Peyer's patch (tissue), 4 donors: ENCODE measurements at regions not wholly inside any gene's neighbourhood (a gene's known extent, or its start where the extent isn't known, plus 50 kb on each side); places are given as distances from the start of the nearest gene placed in this dataset.

Source experiments
- DNase-seq, 3 donors: peaks; one replicate each; pipeline ENCODE4 v3.0.0-alpha.2; 2017 to 2019
- H3K27ac ChIP-seq, 4 donors: fragments of 200-600 bp; sonication (generic); one replicate each; pipeline ENCODE4 v1.5.1; 2016 to 2019
- H3K27me3 ChIP-seq, 2 donors: fragments of 200-600 bp; sonication (generic); one replicate each; pipeline ENCODE4 v1.5.1; 2019
- H3K36me3 ChIP-seq, 3 donors: fragments of 200-600 bp; sonication (generic); one replicate each; pipeline ENCODE4 v1.5.1; 2016 to 2019
- H3K4me1 ChIP-seq, 4 donors: fragments of 200-600 bp; sonication (generic); one replicate each; pipeline ENCODE4 v1.5.1; 2016 to 2019
- H3K4me3 ChIP-seq, 4 donors: fragments of 200-600 bp; sonication (generic); 1 replicate in 3 of 4; 2 replicates in 1 of 4; pipeline ENCODE4 v1.5.1; 2016 to 2019; ENCODE audit warnings: mild to moderate bottlenecking in 1 of 4
- H3K9me3 ChIP-seq, 4 donors: fragments of 200-600 bp; sonication (generic); one replicate each; pipeline ENCODE4 v1.5.1; 2016 to 2019; ENCODE audit warnings: mild to moderate bottlenecking in 1 of 4
- CTCF ChIP-seq, 6 experiments: fragments of 450-650 bp in 4 of 6; fragments of 200-600 bp in 2 of 6; sonication (generic) in 1 of 6; IDR thresholded peaks; one replicate each; pipeline ENCODE4 v1.5.1; 2017 to 2019; ENCODE audit warnings: antibody characterized with exemption in 6 of 6, mild to moderate bottlenecking in 3 of 6, moderate library complexity in 1 of 6
- POLR2A ChIP-seq, 2 donors: fragments of 450-650 bp; IDR thresholded peaks; one replicate each; pipeline ENCODE4 v1.5.1; 2017; ENCODE audit warnings: antibody characterized with exemption in 2 of 2, mild to moderate bottlenecking in 2 of 2, moderate library complexity in 2 of 2

GRCh38 chr13:103391936-103392335 is 325.7 kb upstream of the SLC10A2 start:
- Histone ChIP-seq H3K27me3 (no peaks in the 10 kb centered on the region), H3K4me3 (no peak overlapping the region), H3K9me3 (no peaks in the 10 kb centered on the region), H3K36me3 (no peaks in the 10 kb centered on the region), H3K27ac (no peak overlapping the region), H3K4me1 (no peaks in the 10 kb centered on the region)
- TF ChIP-seq POLR2A (IDR thresholded peaks at IDR 0.05) (no peak), CTCF (IDR thresholded peaks at IDR 0.05) (no peak)
- DNase-seq, result no peak

GRCh38 chr13:103388839-103389238 is 322.6 kb upstream of the SLC10A2 start:
- Histone ChIP-seq H3K4me1 (no peaks in the 10 kb centered on the region), H3K27me3 (no peaks in the 10 kb centered on the region), H3K27ac (no peak overlapping the region), H3K9me3 (no peaks in the 10 kb centered on the region), H3K4me3 (no peak overlapping the region), H3K36me3 (no peaks in the 10 kb centered on the region)
- peak in 2 of 6 experiments; percentile 4 to 18 for TF ChIP-seq CTCF (IDR thresholded peaks at IDR 0.05)
- no peak for TF ChIP-seq POLR2A (IDR thresholded peaks at IDR 0.05)
- no peak for DNase-seq

- no peaks in the 10 kb centered on the region for H3K27me3 ChIP-seq
- peaks cover 0 to 4% (median 0%) of the 10 kb centered on the region in 4 donors for H3K9me3 ChIP-seq
- no peak overlapping the region for H3K27ac ChIP-seq
- no peaks in the 10 kb centered on the region for H3K36me3 ChIP-seq
- no peak overlapping the region for H3K4me3 ChIP-seq
- no peaks in the 10 kb centered on the region for H3K4me1 ChIP-seq
- DNase-seq, result no peak
- TF ChIP-seq CTCF (IDR thresholded peaks at IDR 0.05), result no peak
- no peak for TF ChIP-seq POLR2A (IDR thresholded peaks at IDR 0.05)
Observed at GRCh38 chr13:103386341-103386740, 320.1 kb upstream of the SLC10A2 start.

GRCh38 chr13:103373916-103374315 is 307.7 kb upstream of the SLC10A2 start:
- Histone ChIP-seq H3K36me3 (no peaks in the 10 kb centered on the region), H3K27ac (no peak overlapping the region), H3K4me3 (no peak overlapping the region), H3K4me1 (no peaks in the 10 kb centered on the region), H3K9me3 (no peaks in the 10 kb centered on the region), H3K27me3 (no peaks in the 10 kb centered on the region)
- TF ChIP-seq CTCF (IDR thresholded peaks at IDR 0.05), result no peak
- no peak for TF ChIP-seq POLR2A (IDR thresholded peaks at IDR 0.05)
- no peak for DNase-seq

GRCh38 chr13:103371271-103371670 is 305.1 kb upstream of the SLC10A2 start:
- no peak for DNase-seq
- no peaks in the 10 kb centered on the region for H3K9me3 ChIP-seq

More at GRCh38 chr13:103371271-103371670, 305.1 kb upstream of the SLC10A2 start:
- no peaks in the 10 kb centered on the region for H3K27me3 ChIP-seq
- H3K36me3 ChIP-seq, result no peaks in the 10 kb centered on the region
- H3K27ac ChIP-seq, result no peak overlapping the region
- H3K4me1 ChIP-seq, result no peaks in the 10 kb centered on the region
- no peak overlapping the region for H3K4me3 ChIP-seq
- TF ChIP-seq CTCF (IDR thresholded peaks at IDR 0.05) (no peak), POLR2A (IDR thresholded peaks at IDR 0.05) (no peak)
